ENCODE measurements at regions not wholly inside any gene's neighbourhood (a gene's known extent, or its start where the extent isn't known, plus 50 kb on each side); places are given as distances from the start of the nearest gene placed in this dataset.
"Not testable (repeated sequence)": the region's sequence is repeated elsewhere in the genome, so short reads cannot be mapped to it uniquely, and the experiment has no call there.

DNA sequence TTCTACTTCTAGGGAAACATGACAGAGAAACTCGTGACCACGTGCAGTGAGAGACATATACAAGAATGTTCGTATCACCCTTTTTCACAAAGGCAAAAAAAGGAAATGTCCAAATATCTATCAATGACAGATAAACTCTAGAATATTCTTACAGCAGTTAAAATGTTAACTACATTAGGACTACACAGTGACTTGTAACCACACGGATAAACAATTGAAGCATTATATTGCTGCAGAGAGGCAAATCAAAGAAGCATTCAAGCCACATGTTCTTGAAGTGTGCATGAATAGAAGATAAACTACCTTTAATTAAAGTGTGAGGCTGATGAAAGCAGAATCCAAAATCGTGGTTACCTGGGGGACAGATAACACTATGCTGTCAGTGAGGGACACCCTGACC, 935.3 kb upstream of the KLHL29 start:
- Histone ChIP-seq H3K36me3 (ENCODE audit: control insufficient read depth, insufficient read depth, low read length) (no peaks in the 10 kb centered on the region), H3K4me3 (ENCODE audit: low read depth, low read length) (no peak overlapping the region), H3K27me3 (ENCODE audit: control insufficient read depth, insufficient read depth, low read length) (no peaks in the 10 kb centered on the region)
- no peak for DNase-seq (ENCODE audit: low read depth)
- TF ChIP-seq, protein P1, sequence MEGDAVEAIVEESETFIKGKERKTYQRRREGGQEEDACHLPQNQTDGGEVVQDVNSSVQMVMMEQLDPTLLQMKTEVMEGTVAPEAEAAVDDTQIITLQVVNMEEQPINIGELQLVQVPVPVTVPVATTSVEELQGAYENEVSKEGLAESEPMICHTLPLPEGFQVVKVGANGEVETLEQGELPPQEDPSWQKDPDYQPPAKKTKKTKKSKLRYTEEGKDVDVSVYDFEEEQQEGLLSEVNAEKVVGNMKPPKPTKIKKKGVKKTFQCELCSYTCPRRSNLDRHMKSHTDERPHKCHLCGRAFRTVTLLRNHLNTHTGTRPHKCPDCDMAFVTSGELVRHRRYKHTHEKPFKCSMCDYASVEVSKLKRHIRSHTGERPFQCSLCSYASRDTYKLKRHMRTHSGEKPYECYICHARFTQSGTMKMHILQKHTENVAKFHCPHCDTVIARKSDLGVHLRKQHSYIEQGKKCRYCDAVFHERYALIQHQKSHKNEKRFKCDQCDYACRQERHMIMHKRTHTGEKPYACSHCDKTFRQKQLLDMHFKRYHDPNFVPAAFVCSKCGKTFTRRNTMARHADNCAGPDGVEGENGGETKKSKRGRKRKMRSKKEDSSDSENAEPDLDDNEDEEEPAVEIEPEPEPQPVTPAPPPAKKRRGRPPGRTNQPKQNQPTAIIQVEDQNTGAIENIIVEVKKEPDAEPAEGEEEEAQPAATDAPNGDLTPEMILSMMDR (IDR thresholded peaks at IDR 0.05; ENCODE audit: insufficient read depth, low read length, poor library complexity, severe bottlenecking): no peak

DNA sequence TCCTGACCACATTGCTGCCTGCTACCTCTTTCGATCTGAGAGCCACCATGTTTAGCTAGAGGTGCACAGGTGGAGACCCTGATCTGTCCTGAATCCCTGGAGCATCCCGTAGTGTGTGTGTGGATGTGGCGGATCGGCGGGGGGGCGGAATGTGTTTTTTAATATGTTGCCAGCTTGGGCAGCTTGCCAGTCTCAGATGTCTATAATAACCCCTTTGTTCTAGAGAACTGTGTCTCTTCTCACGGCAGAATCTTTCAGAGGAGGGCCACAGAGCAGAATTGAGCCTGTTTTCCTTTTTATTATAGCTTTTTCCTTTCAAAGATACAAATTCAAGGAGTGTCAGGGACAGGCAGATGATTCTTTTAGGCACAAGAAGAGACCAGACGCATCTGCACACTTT, 934.1 kb upstream of the KLHL29 start:
- Histone ChIP-seq H3K36me3 (ENCODE audit: control insufficient read depth, insufficient read depth, low read length) (no peaks in the 10 kb centered on the region), H3K4me3 (ENCODE audit: low read depth, low read length) (no peak overlapping the region), H3K27me3 (ENCODE audit: control insufficient read depth, insufficient read depth, low read length) (no peaks in the 10 kb centered on the region)
- no peak for DNase-seq (ENCODE audit: low read depth)
- TF ChIP-seq, protein P1 (IDR thresholded peaks at IDR 0.05; ENCODE audit: insufficient read depth, low read length, poor library complexity, severe bottlenecking): no peak

DNA sequence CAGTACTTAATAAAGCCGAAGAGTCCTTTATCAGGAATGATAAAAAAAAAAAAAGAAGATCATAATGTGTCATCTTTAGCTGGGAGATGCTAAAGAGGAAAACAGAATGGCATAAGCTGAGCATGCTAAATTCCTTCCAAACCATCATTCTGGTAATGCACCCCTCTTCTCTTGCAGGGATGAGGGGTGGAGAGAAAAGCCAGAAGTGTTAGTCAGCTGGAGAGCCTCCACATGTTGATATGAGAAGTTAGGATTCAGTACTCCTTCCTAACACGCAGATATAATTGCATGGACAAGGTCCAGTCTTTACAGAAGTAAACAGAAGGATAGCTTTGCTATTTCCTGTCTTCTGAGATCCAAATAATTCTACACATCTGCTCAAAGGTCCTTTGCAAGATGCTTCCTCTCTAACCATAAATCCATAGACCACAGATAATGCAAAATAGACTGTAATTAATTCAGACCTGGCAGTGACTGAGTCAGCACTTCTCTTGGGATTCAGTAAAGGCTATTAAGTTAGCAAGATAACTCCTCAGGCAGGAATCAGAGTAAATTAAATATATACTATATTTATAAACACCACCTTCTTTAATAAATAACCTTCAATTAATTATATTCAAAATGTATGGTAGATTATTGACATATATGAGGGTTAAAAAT, 930.0 kb upstream of the KLHL29 start:
- H3K27me3 ChIP-seq (ENCODE audit: control insufficient read depth, insufficient read depth, low read length): no peaks in the 10 kb centered on the region
- H3K36me3 ChIP-seq (ENCODE audit: control insufficient read depth, insufficient read depth, low read length): no peaks in the 10 kb centered on the region
- no peak overlapping the region for H3K4me3 ChIP-seq (ENCODE audit: low read depth, low read length)
- TF ChIP-seq, protein P1 (IDR thresholded peaks at IDR 0.05; ENCODE audit: insufficient read depth, low read length, poor library complexity, severe bottlenecking): no peak
- no peak for DNase-seq (ENCODE audit: low read depth)

DNA sequence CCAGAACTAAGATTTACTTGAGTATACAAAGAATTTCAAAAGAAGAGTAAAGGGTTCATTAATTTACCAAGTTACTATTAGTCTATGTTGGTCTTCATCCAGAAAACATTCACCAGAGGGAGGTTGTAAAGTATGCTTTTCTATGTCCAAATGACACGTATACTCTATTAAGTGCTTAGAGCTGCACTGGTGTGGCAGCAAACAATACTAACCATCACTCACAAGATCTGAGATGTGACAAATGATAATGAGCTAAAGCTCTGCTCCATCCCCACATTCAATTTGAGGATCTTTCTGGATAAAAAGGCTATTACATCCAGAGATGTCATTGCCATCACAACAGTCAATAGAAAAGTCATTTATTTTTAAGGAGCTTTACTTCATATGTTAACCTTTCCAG, 926.5 kb upstream of the KLHL29 start:
- H3K27me3 ChIP-seq (ENCODE audit: control insufficient read depth, insufficient read depth, low read length): no peaks in the 10 kb centered on the region
- no peak overlapping the region for H3K4me3 ChIP-seq (ENCODE audit: low read depth, low read length)
- TF ChIP-seq, protein P1 (IDR thresholded peaks at IDR 0.05; ENCODE audit: insufficient read depth, low read length, poor library complexity, severe bottlenecking): no peak
- no peak for DNase-seq (ENCODE audit: low read depth)
- no peaks in the 10 kb centered on the region for H3K36me3 ChIP-seq (ENCODE audit: control insufficient read depth, insufficient read depth, low read length)

DNA sequence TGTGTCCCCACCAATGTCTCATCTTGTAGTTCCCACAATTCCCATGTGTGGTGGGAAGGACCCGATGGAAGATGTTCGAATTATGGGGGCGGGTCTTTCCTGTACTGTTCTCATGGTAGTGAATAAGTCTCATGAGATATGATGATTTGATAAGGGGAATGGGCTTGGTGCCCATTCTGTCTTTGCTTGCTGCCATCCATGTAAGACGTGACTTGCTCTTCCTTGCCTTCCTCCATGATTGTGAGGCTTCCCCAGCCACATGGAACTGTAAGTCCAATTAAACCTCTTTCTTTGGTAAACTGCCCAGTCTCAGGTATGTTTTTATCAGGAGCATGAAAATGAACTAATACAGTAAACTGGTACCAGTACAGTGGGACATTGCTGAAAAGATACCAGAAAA, 909.9 kb upstream of the KLHL29 start:
- H3K36me3 ChIP-seq (ENCODE audit: control insufficient read depth, insufficient read depth, low read length); H3K4me3 ChIP-seq (ENCODE audit: low read depth, low read length); H3K27me3 ChIP-seq (ENCODE audit: control insufficient read depth, insufficient read depth, low read length); DNase-seq (ENCODE audit: low read depth): not testable (repeated sequence)

DNA sequence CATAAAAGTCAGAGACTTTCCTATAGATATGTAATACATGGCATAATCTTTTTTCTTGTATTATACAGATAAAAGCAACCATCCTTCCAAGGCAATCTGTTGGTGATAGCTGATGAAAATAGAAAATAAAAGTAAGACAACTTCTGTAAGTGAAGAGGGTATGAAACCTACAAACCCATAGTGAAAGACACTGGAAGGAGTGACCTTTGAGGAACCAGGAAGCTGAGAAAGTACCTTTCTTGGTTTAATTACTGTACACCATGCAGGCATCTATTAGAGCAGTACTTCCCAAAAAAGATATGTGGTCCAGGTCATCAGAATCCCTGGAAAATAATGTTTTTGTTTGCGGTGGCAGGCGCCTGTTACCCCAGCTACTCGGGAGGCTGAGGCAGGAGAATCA, 906.6 kb upstream of the KLHL29 start:
- H3K4me3 ChIP-seq (ENCODE audit: low read depth, low read length): no peak overlapping the region
- no peak for DNase-seq (ENCODE audit: low read depth)
- TF ChIP-seq, protein P1 (IDR thresholded peaks at IDR 0.05; ENCODE audit: insufficient read depth, low read length, poor library complexity, severe bottlenecking): no peak
- H3K36me3 ChIP-seq (ENCODE audit: control insufficient read depth, insufficient read depth, low read length): no peaks in the 10 kb centered on the region
- no peaks in the 10 kb centered on the region for H3K27me3 ChIP-seq (ENCODE audit: control insufficient read depth, insufficient read depth, low read length)

All from kidney epithelial cell (primary cell).